ENCODE measurements at regions not wholly inside any gene's neighbourhood (a gene's known extent, or its start where the extent isn't known, plus 50 kb on each side); places are given as distances from the start of the nearest gene placed in this dataset.
"Not testable (repeated sequence)": the region's sequence is repeated elsewhere in the genome, so short reads cannot be mapped to it uniquely, and the experiment has no call there.

DNA sequence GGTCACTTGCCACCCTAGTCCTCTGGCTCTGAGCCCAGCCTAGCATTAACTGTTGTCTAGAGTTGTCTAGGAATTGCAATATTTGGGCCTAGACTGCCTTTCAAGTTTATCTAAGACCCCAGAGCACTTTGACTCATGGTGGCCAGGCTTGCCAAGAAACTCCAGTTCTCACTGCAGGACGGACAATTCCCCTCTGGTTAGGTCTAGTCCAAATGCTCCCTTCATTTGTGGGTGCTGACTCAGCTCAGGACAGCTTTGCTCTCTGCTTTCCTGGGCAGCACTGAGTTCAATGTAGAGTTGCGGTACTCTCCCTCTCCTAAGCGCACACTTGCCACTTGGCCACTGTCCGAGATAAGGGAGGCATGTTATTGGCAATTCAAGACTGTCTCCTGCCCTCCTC is 619.4 kb downstream of the TLE1 start:
- H3K4me3 ChIP-seq (ENCODE audit: low read depth, low read length): no peak overlapping the region
- no peak for DNase-seq (ENCODE audit: low read depth)
- TF ChIP-seq, protein P1, sequence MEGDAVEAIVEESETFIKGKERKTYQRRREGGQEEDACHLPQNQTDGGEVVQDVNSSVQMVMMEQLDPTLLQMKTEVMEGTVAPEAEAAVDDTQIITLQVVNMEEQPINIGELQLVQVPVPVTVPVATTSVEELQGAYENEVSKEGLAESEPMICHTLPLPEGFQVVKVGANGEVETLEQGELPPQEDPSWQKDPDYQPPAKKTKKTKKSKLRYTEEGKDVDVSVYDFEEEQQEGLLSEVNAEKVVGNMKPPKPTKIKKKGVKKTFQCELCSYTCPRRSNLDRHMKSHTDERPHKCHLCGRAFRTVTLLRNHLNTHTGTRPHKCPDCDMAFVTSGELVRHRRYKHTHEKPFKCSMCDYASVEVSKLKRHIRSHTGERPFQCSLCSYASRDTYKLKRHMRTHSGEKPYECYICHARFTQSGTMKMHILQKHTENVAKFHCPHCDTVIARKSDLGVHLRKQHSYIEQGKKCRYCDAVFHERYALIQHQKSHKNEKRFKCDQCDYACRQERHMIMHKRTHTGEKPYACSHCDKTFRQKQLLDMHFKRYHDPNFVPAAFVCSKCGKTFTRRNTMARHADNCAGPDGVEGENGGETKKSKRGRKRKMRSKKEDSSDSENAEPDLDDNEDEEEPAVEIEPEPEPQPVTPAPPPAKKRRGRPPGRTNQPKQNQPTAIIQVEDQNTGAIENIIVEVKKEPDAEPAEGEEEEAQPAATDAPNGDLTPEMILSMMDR (IDR thresholded peaks at IDR 0.05; ENCODE audit: control insufficient read depth, extremely low read depth, insufficient read depth): no peak

DNA sequence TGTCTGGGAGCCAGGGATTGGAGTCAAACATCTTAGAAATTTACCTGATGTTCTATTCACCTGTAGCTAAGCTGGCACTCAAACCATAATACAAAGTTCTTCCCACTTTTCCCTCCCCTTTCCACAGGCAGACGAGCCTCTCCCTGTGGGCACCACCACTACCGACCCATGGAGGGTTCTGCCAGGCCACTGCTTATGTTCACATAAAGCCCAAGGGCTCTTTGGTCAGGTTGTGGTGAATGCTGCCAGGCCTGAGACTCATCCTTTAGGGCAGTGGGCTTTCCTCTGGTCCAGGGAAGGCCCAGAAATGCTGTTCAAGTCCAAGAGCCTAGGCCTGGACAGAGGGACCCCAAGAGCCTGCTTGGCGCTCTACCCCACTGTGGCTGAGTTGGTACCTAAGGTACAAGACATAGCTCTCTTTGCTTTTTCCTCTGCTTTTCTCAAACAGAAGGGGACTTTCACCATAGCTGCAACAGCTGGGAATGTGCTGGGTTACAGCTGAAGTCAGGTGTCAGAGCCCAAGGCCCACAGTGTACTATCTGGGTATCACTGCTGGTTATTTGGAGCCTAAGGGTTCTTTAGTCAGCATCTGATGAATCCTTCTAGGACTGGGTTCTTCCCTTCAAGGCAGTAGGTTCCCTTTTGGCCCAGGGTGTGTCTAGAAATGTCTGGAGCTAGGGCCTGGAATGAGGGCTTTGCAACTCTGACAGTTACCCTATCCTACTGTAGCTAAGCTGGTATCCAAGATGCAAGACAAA is 620.1 kb downstream of the TLE1 start:
- no peak for DNase-seq (ENCODE audit: low read depth)
- no peak overlapping the region for H3K4me3 ChIP-seq (ENCODE audit: low read depth, low read length)
- TF ChIP-seq, protein P1 (IDR thresholded peaks at IDR 0.05; ENCODE audit: control insufficient read depth, extremely low read depth, insufficient read depth): no peak

GRCh38 chr9:81062995-81063394 is 626.4 kb downstream of the TLE1 start:
- not testable (repeated sequence) for DNase-seq (ENCODE audit: low read depth); H3K4me3 ChIP-seq (ENCODE audit: low read depth, low read length)

DNA sequence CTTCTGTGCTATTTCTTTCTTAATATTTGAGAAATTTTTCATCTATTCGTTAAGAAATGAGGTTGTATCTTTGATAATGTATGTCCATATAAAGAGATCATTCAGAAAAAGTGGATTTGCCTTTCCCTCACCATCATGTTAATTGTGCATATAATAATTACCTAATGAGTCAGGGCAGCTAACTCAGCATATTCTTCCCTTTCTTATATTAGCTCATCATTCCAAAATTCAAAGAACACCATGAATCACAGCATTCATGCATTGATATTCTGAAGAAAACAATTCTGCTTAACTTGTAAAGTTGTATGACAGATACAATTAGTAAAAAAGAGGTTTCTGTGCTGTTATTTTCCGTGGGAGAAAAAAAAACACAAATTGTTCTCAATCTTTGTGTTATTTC is 630.6 kb downstream of the TLE1 start:
- DNase-seq (ENCODE audit: low read depth): no peak
- TF ChIP-seq, protein P1 (IDR thresholded peaks at IDR 0.05; ENCODE audit: control insufficient read depth, extremely low read depth, insufficient read depth): no peak
- no peak overlapping the region for H3K4me3 ChIP-seq (ENCODE audit: low read depth, low read length)

- H3K4me3 ChIP-seq (ENCODE audit: low read depth, low read length): no peak overlapping the region
- DNase-seq (ENCODE audit: low read depth): no peak
- TF ChIP-seq, protein P1 (IDR thresholded peaks at IDR 0.05; ENCODE audit: control insufficient read depth, extremely low read depth, insufficient read depth): no peak
Observed at GRCh38 chr9:81053298-81054025, 635.9 kb downstream of the TLE1 start.

DNA sequence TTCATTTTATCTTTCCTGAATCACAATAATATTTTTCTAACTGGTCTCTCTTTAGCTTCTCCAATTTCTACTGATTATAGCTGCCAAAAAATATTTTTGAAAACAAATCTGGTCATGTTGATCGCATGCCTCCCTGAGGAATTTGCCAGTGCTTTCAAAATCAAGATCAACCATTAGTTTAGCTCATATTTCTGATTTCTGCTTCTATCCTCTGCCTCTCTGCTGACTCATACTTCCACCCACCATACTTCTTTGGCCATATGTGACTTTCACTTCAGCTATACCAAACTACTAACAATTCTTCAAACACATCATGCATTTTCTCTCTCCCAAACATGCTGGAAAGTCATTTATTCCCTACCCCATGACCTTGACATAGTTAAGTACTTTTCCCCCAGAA is 636.5 kb downstream of the TLE1 start:
- TF ChIP-seq, protein P1 (IDR thresholded peaks at IDR 0.05; ENCODE audit: control insufficient read depth, extremely low read depth, insufficient read depth): no peak

GRCh38 chr9:81047280-81047679 is 642.1 kb downstream of the TLE1 start:
- TF ChIP-seq, protein P1 (IDR thresholded peaks at IDR 0.05; ENCODE audit: control insufficient read depth, extremely low read depth, insufficient read depth): no peak
- no peak overlapping the region for H3K4me3 ChIP-seq (ENCODE audit: low read depth, low read length)
- DNase-seq (ENCODE audit: low read depth): no peak

More for the DNA sequence above, 636.5 kb downstream of the TLE1 start:
- no peak for DNase-seq (ENCODE audit: low read depth)
- no peak overlapping the region for H3K4me3 ChIP-seq (ENCODE audit: low read depth, low read length)
